ENCODE measurements at regions not wholly inside any gene's neighbourhood (a gene's known extent, or its start where the extent isn't known, plus 50 kb on each side); places are given as distances from the start of the nearest gene placed in this dataset.

- no peak overlapping the region for H3K4me2 ChIP-seq (ENCODE audit: low read length)
- Mint-ChIP-seq H3K4me3 (ENCODE audit: unreplicated experiment) (no peak overlapping the region), H3K36me3 (ENCODE audit: low read depth, unreplicated experiment) (no peaks in the 10 kb centered on the region), H3K27me3 (ENCODE audit: low read depth, unreplicated experiment) (no peaks in the 10 kb centered on the region), H3K27ac (ENCODE audit: unreplicated experiment) (no peak overlapping the region), H3K4me1 (ENCODE audit: low read depth, unreplicated experiment) (no peaks in the 10 kb centered on the region), H3K9me3 (ENCODE audit: unreplicated experiment) (peaks cover 18% of the 10 kb centered on the region)
- TF ChIP-seq EZH2 (IDR thresholded peaks at IDR 0.05; ENCODE audit: insufficient read depth, low read length) (no peak), CTCF (IDR thresholded peaks at IDR 0.05; ENCODE audit: insufficient read depth, low read depth, low read length) (no peak)
- no peaks in the 10 kb centered on the region for H3K4me1 ChIP-seq (ENCODE audit: insufficient read depth, low read length)
- no peaks in the 10 kb centered on the region for H3K79me2 ChIP-seq (ENCODE audit: insufficient read depth, low read length)
- H3K9me3 ChIP-seq (ENCODE audit: insufficient read depth, low read depth, low read length): peaks cover 15% of the 10 kb centered on the region
- no peaks in the 10 kb centered on the region for H3K27me3 ChIP-seq (ENCODE audit: insufficient read depth, low read length)
- H3K4me3 ChIP-seq (ENCODE audit: insufficient read depth, low read depth, low read length): no peak overlapping the region
- H3K27ac ChIP-seq (ENCODE audit: low read depth, low read length): no peak overlapping the region
- no peak overlapping the region for H2AFZ ChIP-seq (ENCODE audit: low read depth, low read length)
- FAIRE-seq: no peak
- no peaks in the 10 kb centered on the region for H4K20me1 ChIP-seq (ENCODE audit: insufficient read depth, low read length)
- no peak for DNase-seq (ENCODE audit: low read depth)
- H3K36me3 ChIP-seq (ENCODE audit: insufficient read depth, low read length): no peaks in the 10 kb centered on the region
- no peak overlapping the region for H3K9ac ChIP-seq (ENCODE audit: low read length)
These were observed 337.1 kb downstream of the TMEM121 start for GRCh38 chr14:105863296-105864108.

GRCh38 chr14:105864116-105864515 is 337.7 kb downstream of the TMEM121 start:
- H3K4me1 Mint-ChIP-seq (ENCODE audit: low read depth, unreplicated experiment): no peaks in the 10 kb centered on the region
- no peak for TF ChIP-seq EZH2 (IDR thresholded peaks at IDR 0.05; ENCODE audit: insufficient read depth, low read length)
- no peak for TF ChIP-seq CTCF (IDR thresholded peaks at IDR 0.05; ENCODE audit: insufficient read depth, low read depth, low read length)
- no peaks in the 10 kb centered on the region for H3K36me3 Mint-ChIP-seq (ENCODE audit: low read depth, unreplicated experiment)
- H3K27me3 Mint-ChIP-seq (ENCODE audit: low read depth, unreplicated experiment): no peaks in the 10 kb centered on the region
- Histone ChIP-seq H3K9ac (ENCODE audit: low read length) (no peak overlapping the region), H3K27me3 (ENCODE audit: insufficient read depth, low read length) (no peaks in the 10 kb centered on the region), H3K36me3 (ENCODE audit: insufficient read depth, low read length) (no peaks in the 10 kb centered on the region), H3K79me2 (ENCODE audit: insufficient read depth, low read length) (no peaks in the 10 kb centered on the region), H3K4me3 (ENCODE audit: insufficient read depth, low read depth, low read length) (no peak overlapping the region), H3K4me2 (ENCODE audit: low read length) (no peak overlapping the region), H3K9me3 (ENCODE audit: insufficient read depth, low read depth, low read length) (peaks cover 14% of the 10 kb centered on the region), H3K4me1 (ENCODE audit: insufficient read depth, low read length) (no peaks in the 10 kb centered on the region), H2AFZ (ENCODE audit: low read depth, low read length) (no peak overlapping the region), H4K20me1 (ENCODE audit: insufficient read depth, low read length) (no peaks in the 10 kb centered on the region), H3K27ac (ENCODE audit: low read depth, low read length) (no peak overlapping the region)
- H3K9me3 Mint-ChIP-seq (ENCODE audit: unreplicated experiment): peaks cover 19% of the 10 kb centered on the region
- FAIRE-seq: no peak
- H3K27ac Mint-ChIP-seq (ENCODE audit: unreplicated experiment): no peak overlapping the region
- DNase-seq (ENCODE audit: low read depth): no peak
- H3K4me3 Mint-ChIP-seq (ENCODE audit: unreplicated experiment): no peak overlapping the region

- no peaks in the 10 kb centered on the region for H3K4me1 Mint-ChIP-seq (ENCODE audit: low read depth, unreplicated experiment)
These were observed 338.4 kb downstream of the TMEM121 start for GRCh38 chr14:105864651-105865265.

More at GRCh38 chr14:105864651-105865265, 338.4 kb downstream of the TMEM121 start:
- no peak for TF ChIP-seq EZH2 (IDR thresholded peaks at IDR 0.05; ENCODE audit: insufficient read depth, low read length)
- Histone ChIP-seq H3K9ac (ENCODE audit: low read length) (no peak overlapping the region), H3K4me3 (ENCODE audit: insufficient read depth, low read depth, low read length) (no peak overlapping the region), H3K4me2 (ENCODE audit: low read length) (no peak overlapping the region), H3K4me1 (ENCODE audit: insufficient read depth, low read length) (no peaks in the 10 kb centered on the region), H3K27me3 (ENCODE audit: insufficient read depth, low read length) (no peaks in the 10 kb centered on the region), H3K36me3 (ENCODE audit: insufficient read depth, low read length) (no peaks in the 10 kb centered on the region), H2AFZ (ENCODE audit: low read depth, low read length) (no peak overlapping the region), H4K20me1 (ENCODE audit: insufficient read depth, low read length) (no peaks in the 10 kb centered on the region), H3K9me3 (ENCODE audit: insufficient read depth, low read depth, low read length) (peaks cover 14% of the 10 kb centered on the region), H3K79me2 (ENCODE audit: insufficient read depth, low read length) (no peaks in the 10 kb centered on the region), H3K27ac (ENCODE audit: low read depth, low read length) (no peak overlapping the region)
- no peaks in the 10 kb centered on the region for H3K27me3 Mint-ChIP-seq (ENCODE audit: low read depth, unreplicated experiment)
- DNase-seq (ENCODE audit: low read depth) (no peak), FAIRE-seq (no peak)
- H3K9me3 Mint-ChIP-seq (ENCODE audit: unreplicated experiment): peaks cover 19% of the 10 kb centered on the region
- H3K4me3 Mint-ChIP-seq (ENCODE audit: unreplicated experiment): no peak overlapping the region
- no peaks in the 10 kb centered on the region for H3K36me3 Mint-ChIP-seq (ENCODE audit: low read depth, unreplicated experiment)
- no peak overlapping the region for H3K27ac Mint-ChIP-seq (ENCODE audit: unreplicated experiment)
